ENCODE measurements at regions not wholly inside any gene's neighbourhood (a gene's known extent, or its start where the extent isn't known, plus 50 kb on each side); places are given as distances from the start of the nearest gene placed in this dataset.

DNA sequence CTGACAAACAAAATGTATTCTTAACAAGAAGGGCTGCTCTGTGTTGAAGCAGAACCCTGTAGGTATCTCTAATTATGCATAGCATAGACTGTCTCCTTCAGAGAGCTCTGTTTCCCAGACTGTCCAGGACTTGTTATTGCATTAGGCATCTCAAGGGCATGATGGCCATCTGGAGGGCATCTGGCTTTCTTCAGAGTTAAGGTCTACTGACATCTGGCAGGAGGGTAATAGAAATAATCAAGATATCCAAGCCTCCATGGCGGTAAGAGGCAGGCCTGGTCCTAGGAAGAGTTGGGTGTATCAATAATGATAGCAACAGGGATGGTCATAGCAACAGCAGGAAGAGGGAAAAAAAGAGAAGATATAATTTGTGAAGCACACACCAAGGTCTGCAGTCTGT, 161.2 kb downstream of the TTC8 start:
- no peak for DNase-seq

DNA sequence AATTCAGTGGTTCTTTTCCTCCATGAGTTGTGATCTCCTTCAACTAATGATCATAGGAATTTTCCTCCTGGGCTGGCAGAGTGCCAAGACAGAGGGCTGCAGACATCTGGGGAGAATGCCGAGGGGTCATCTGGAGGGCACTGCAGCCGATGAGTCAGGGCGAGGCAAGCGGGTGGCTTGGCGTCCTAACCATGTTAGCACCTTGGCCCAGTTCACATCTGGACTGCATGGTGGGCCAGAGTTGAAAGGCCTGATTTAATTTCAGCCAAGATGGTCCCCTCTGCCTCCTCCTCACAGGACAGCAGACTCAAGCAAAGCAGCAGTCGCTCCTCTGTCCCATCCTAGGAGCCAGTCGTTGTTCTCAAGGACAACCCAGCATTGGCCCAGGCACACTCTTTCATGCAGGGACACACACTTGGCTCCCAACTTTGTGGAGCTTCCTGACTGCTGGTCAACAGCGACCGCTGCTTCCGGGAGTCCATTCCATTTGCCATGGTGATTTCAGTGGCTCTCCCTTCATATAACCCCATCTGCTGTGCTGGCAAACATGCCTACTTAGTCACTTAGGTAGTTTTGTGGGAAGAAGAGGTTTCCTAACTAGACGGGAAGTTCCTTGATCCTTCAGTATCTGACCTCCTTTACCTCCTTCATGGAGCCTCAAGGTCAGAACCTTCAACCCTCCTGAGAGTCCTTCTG, 161.8 kb downstream of the TTC8 start:
- DNase-seq: peak; percentile 23 to 32 (median 24)

DNA sequence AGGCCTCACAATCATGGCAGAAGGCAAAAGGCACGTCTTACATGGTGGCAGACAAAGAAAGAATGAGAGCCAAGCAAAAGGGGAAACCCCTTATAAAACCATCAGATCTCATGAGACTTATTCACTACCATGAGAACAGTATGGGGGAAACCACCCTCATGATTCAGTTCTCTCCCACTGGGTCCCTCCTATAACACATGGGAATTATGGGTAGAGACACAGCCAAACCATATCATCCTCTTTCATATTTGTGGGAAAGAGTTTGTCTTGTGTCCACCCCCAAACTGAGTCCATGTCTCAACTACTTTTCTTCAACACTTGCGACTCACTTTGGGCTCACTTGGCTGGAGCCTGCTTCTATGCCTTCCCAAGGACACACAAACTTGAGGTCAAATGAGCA, 162.5 kb downstream of the TTC8 start:
- peak; percentile 50 to 72 (median 65) for DNase-seq

GRCh38 chr14:88987516-88987915, 163.1 kb downstream of the TTC8 start:
- peak in 1 of 3 donors; percentile 10 for DNase-seq

DNA sequence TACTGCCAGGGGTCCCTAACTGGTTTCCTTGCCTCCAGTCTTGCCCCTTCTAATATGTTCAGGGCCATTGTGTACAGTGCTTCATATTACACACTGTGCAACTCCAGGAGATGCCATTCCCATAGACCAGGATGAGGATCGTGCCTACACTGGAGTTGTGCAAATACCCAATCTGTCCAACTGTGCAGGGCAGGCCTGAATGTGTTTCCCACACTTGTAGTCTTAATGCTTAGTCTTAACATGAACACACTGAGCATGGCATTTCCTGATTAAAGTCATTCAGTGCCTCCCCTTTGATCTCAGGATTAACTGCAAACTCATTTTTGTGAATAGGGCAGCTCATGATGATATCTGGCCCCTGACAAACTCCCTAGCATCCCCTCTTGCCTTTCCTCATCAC, 165.5 kb downstream of the TTC8 start:
- no peak for DNase-seq

DNA sequence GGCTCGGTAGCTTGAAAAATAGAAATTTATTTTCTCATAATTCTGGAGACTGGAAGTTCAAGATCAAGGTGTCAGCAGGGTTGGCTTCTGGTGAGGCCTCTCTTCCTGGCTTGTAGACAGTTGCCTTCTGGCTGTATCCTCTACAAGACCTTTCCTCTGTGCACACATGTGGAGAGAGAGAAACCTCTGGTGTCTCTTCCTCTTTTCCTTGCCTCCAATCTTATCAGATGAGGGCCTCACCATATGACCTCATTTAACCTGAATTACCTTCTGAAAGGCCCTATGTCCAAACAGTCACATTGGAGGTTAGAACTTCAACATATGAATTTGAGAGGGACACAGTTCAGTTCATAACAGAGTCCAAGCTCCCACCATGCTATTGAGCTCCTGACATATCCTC, 166.4 kb downstream of the TTC8 start:
- no peak for DNase-seq

DNA sequence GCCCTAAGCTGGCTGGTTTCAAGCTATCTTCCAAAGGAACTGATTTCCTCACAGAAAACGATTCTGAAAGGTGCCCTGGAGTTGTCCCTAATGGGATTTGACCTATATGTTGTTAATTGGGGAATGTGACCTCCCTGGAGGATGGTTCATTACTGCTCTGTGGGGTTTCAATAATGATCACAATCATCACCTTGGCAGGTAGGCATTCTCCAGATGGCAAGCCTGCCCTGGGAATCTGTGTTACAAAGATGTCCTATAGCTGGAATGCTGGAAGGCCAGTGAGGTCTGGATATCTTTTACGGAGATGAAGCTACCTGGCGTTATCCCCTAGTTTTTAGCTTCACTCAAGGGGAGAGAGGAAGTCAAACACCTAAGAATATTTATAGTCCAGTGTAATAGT, 167.6 kb downstream of the TTC8 start:
- no peak for DNase-seq

DNA sequence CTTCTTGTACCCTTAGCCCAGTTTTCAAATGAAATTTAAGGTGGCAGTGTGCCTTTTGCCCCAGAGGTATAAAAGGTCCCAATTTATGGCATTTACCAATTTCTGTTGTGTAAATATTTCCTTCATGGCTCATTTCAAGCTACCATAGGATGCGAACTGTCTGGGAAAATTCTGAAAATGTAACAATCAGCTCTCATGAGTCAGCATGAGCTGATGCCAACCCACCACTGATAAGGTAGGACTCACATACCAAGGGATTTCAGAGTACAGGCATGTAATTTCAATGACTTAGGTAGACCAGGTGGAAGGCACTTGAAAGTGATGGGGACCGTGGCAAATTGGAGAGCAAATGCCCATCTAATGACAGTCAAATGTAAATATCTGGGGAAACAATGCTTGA, 169.5 kb downstream of the TTC8 start:
- no peak for DNase-seq

- DNase-seq: peak; percentile 40 to 50 (median 43)
These were observed 171.2 kb downstream of the TTC8 start for GRCh38 chr14:88995437-88996198.

- no peak for DNase-seq
These were observed 173.6 kb downstream of the TTC8 start for GRCh38 chr14:88998027-88998426.

- DNase-seq: no peak
These were observed 174.7 kb downstream of the TTC8 start for GRCh38 chr14:88999137-88999536.

GRCh38 chr14:89000007-89000942, 175.8 kb downstream of the TTC8 start:
- peak; percentile 89 to 92 (median 89) for DNase-seq

- peak; percentile 78 to 84 (median 82) for DNase-seq
These were observed 179.7 kb downstream of the TTC8 start for GRCh38 chr14:89004166-89004565.

- DNase-seq: no peak
These were observed 183.5 kb downstream of the TTC8 start for GRCh38 chr14:89007906-89008305.

- no peak for DNase-seq
These were observed 187.2 kb downstream of the TTC8 start for GRCh38 chr14:89011355-89012281.

GRCh38 chr14:89012282-89013097, 188.0 kb downstream of the TTC8 start:
- no peak for DNase-seq

DNA sequence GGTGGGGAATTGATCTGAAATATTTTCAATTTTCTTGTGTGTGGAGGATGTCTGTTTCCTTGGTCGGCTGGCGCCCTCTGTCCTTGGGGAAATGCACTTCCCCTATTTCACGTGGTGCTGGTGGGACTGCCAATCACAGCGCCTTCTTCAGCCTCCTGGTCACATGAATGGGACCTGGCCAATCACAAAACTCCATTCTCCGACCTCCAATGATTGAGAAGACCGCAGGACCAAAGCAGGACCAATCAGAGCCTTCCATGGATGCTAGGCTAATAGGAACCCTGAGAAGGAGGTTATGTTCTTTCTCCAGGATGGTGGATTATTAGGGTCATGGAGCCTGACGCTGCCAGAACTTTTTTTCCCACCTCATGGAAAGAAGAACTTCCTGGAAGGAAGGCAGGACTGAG, 188.7 kb downstream of the TTC8 start:
- no peak for DNase-seq

DNA sequence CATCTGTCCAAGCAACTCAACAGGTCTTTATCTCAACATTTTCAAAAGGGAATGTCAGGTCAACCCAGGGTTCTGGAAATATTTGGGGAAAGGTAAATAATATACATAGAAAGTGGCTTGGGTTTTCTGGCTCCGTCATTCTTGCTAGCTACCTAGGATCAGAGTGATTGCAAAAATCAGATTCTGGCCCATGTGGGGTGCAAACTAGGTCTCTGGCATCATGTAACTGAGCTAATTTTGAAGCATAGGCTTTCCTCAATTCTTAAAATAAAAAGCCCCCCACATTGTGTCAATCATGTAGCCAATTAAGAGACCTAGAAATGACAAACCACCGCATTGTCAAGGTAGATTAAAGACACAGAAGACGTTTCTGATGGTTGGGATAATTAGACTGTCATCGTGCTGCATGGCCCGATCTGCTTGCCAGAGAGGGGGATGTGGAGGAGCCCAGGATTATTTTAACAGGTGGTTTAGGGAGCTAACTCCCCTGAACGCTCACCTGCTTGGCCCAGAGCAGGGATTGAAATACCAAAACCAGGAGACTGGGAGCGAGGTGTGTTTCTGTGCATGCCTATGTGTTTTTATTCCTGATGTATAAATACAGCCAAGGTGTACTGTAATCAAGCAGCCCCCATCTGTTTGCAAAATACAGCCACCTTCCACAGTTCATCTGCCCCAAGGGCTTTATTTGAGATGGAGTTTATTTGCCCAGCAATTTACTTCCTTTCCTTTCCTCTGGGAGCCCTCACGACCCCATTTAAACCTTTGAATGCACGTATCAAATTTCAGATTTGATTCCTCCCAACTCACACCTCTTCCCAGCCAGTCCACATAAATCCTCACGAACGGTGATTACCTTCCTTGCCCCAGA, 189.5 kb downstream of the TTC8 start:
- DNase-seq: no peak

DNA sequence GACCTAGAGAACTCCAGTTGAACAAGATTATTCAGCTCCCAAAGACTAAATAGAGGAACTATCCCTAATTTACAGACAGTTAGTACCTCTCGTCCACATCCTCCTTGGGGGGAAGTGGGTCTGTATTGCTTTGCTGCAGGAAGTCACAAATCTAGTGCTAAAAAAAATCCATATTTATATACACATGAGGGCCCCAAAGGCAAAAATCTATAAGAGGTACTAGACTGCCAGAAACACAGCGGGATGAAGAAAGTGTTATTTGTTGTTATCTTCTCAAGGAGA, 190.1 kb downstream of the TTC8 start:
- peak in 1 of 3 donors; percentile 23 for DNase-seq

DNA sequence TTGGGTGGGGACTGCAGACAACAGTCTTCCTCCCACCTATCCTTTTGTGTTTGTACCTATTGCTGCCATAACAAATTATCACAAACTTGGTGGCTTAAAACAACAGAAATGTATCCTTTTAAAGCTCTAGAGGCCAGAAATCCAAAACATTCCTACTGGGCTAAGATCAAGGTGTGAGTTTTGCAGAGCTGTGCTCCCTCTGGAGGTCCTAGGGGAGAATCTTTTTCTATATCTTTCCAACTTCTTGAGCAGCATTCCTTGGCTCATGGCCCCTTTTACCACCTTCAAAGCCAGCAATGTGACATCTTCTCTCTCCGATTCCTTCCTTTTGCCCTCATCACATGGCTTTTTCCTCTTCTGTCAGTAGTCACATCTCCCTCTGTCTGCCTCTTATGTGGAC, 190.6 kb downstream of the TTC8 start:
- DNase-seq: no peak

- DNase-seq: no peak
These were observed 193.0 kb downstream of the TTC8 start for GRCh38 chr14:89017417-89017816.

Measured in suppressor macrophage treated with lipopolysaccharide for 1 hour (primary cell).